Gastrocnemius medialis (tissue), 4 donors: ENCODE measurements at regions not wholly inside any gene's neighbourhood (a gene's known extent, or its start where the extent isn't known, plus 50 kb on each side); places are given as distances from the start of the nearest gene placed in this dataset.

ENCODE experiments used
- POLR2A ChIP-seq, 2 donors: fragments of 450-650 bp; IDR thresholded peaks; one replicate each; pipeline ENCODE4 v1.6.1; 2017; ENCODE audit warnings: antibody characterized with exemption in 2 of 2, mild to moderate bottlenecking in 2 of 2, moderate library complexity in 2 of 2
- TF ChIP-seq, protein P1 (sequence below), 5 experiments: fragments of 450-650 bp in 3 of 5; fragments of 200-600 bp in 2 of 5; sonication (generic) in 2 of 5; IDR thresholded peaks in 4 of 5; conservative IDR thresholded peaks in 1 of 5; 1 replicate in 4 of 5; 2 replicates in 1 of 5; pipeline ENCODE4 v1.5.1; 2016 to 2019; ENCODE audit warnings: antibody characterized with exemption in 5 of 5, mild to moderate bottlenecking in 3 of 5, moderate library complexity in 3 of 5

DNA sequence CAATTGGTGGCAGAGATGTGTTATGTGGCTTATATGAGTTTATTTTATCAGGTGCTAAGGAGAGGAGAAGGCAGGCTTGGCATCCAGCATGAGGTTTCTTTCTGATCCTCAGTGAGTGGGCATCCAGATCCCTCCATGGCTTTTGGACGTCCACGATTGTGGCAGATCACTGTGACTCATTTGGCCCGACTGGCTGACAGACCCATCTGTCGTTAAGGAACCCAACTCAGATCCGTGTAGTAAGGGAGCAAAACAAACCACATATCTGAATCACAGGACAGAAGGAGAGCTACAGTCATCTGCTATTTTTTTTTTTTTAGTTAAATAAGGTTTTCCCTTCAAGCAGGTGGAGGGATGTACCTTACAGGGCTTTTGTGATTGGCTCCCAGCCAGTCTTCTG is 197.0 kb upstream of the KCNH8 start:
- TF ChIP-seq, protein P1, sequence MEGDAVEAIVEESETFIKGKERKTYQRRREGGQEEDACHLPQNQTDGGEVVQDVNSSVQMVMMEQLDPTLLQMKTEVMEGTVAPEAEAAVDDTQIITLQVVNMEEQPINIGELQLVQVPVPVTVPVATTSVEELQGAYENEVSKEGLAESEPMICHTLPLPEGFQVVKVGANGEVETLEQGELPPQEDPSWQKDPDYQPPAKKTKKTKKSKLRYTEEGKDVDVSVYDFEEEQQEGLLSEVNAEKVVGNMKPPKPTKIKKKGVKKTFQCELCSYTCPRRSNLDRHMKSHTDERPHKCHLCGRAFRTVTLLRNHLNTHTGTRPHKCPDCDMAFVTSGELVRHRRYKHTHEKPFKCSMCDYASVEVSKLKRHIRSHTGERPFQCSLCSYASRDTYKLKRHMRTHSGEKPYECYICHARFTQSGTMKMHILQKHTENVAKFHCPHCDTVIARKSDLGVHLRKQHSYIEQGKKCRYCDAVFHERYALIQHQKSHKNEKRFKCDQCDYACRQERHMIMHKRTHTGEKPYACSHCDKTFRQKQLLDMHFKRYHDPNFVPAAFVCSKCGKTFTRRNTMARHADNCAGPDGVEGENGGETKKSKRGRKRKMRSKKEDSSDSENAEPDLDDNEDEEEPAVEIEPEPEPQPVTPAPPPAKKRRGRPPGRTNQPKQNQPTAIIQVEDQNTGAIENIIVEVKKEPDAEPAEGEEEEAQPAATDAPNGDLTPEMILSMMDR (IDR thresholded peaks at IDR 0.05 in 4 of 5, conservative IDR thresholded peaks at IDR 0.05 in 1 of 5) = no peak
- TF ChIP-seq POLR2A (IDR thresholded peaks at IDR 0.05) = no peak
